Spleen (tissue), 7 donors: ENCODE measurements at regions not wholly inside any gene's neighbourhood (a gene's known extent, or its start where the extent isn't known, plus 50 kb on each side); places are given as distances from the start of the nearest gene placed in this dataset.

ENCODE experiments used
- CTCF ChIP-seq, 11 experiments: fragments of 200-600 bp in 7 of 11; fragments of 450-650 bp in 4 of 11; sonication (generic) in 4 of 11; IDR thresholded peaks in 8 of 11; conservative IDR thresholded peaks in 3 of 11; 1 replicate in 7 of 11; 2 replicates in 4 of 11; pipeline versions ENCODE4 v1.4.0 to v1.8.0; 2016 to 2021; ENCODE audit warnings: antibody characterized with exemption in 11 of 11, inconsistent platforms in 4 of 11, mild to moderate bottlenecking in 1 of 11
- POLR2AphosphoS5 ChIP-seq, 3 donors: sonication (generic); formaldehyde crosslinking; IDR thresholded peaks; one replicate each; pipeline ENCODE4 v1.5.1; 2017; ENCODE audit warnings: antibody characterized with exemption in 3 of 3
- donor health status: DM: no; HTN: no; CAD: no; lungs with moderate emphysema.
- donor health status: DM: no; HTN: no; CAD: no.
- donor health status: DM: no; HTN: no; CAD: no.

- TF ChIP-seq CTCF (IDR thresholded peaks at IDR 0.05 in 8 of 11, conservative IDR thresholded peaks at IDR 0.05 in 3 of 11) (no peak), POLR2AphosphoS5 (IDR thresholded peaks at IDR 0.05) (no peak)
Observed at GRCh38 chr7:25945608-25946007, 206.4 kb upstream of the NFE2L3 start.
